HEK293T (cell line): ENCODE measurements at regions not wholly inside any gene's neighbourhood (a gene's known extent, or its start where the extent isn't known, plus 50 kb on each side); places are given as distances from the start of the nearest gene placed in this dataset.
A peak's percentile ranks its signal among the peaks of the same experiment; 100 is the strongest.

Experiments
- CTCF ChIA-PET: fragments of 350-600 bp; formaldehyde crosslinking; extraction: SDS; loops from one replicate; lab custom pipeline; 2021; ENCODE audit warnings: antibody characterized with exemption, inconsistent platforms; lab: Yijun Ruan, JAX
- POLR2A ChIA-PET: fragments of 350-600 bp; formaldehyde crosslinking; extraction: SDS; loops from one replicate; lab custom pipeline; 2020; ENCODE audit warnings: antibody characterized with exemption, inconsistent platforms; lab: Yijun Ruan, JAX
- DNase-seq: peaks from one replicate; pipeline ENCODE4 v3.0.0; 2012; ENCODE audit warnings: mixed read lengths; ENCODE audit errors: extremely low spot score
- ARNT ChIP-seq: fragments of 450-650 bp; IDR thresholded peaks from 2 replicates; pipeline ENCODE4 v1.6.1; 2017; ENCODE audit warnings: mild to moderate bottlenecking
- BHLHE40 ChIP-seq: fragments of 450-650 bp; IDR thresholded peaks from 2 replicates; pipeline ENCODE4 v1.6.1; 2016; ENCODE audit warnings: mild to moderate bottlenecking, moderate library complexity, borderline replicate concordance
- CTBP1 ChIP-seq: fragments of 450-650 bp; IDR thresholded peaks from 2 replicates; pipeline ENCODE4 v1.6.1; 2016; ENCODE audit warnings: borderline replicate concordance
- ELF4 ChIP-seq: fragments of 450-650 bp; IDR thresholded peaks from 2 replicates; pipeline ENCODE4 v1.6.1; 2017; ENCODE audit warnings: antibody characterized with exemption
- FOXA1 ChIP-seq: fragments of 450-650 bp; IDR thresholded peaks from 2 replicates; pipeline ENCODE4 v1.6.1; 2016; ENCODE audit warnings: mild to moderate bottlenecking
- FOXK2 ChIP-seq: fragments of 450-650 bp; IDR thresholded peaks from 2 replicates; pipeline ENCODE4 v1.6.1; 2016; ENCODE audit warnings: mild to moderate bottlenecking
- FOXM1 ChIP-seq: fragments of 450-650 bp; IDR thresholded peaks from 2 replicates; pipeline ENCODE4 v1.6.1; 2017; ENCODE audit warnings: mild to moderate bottlenecking, borderline replicate concordance
- HDGF ChIP-seq: fragments of 450-650 bp; IDR thresholded peaks from 2 replicates; pipeline ENCODE4 v1.6.1; 2017; ENCODE audit warnings: antibody characterized with exemption, borderline replicate concordance
- L3MBTL2 ChIP-seq: fragments of 450-650 bp; conservative IDR thresholded peaks from 2 replicates; pipeline ENCODE4 v1.6.1; 2016; ENCODE audit warnings: mild to moderate bottlenecking
- LEF1 ChIP-seq: fragments of 450-650 bp; IDR thresholded peaks from 2 replicates; pipeline ENCODE4 v1.6.1; 2017; ENCODE audit warnings: mild to moderate bottlenecking, borderline replicate concordance
- NFRKB ChIP-seq: fragments of 450-650 bp; IDR thresholded peaks from 2 replicates; pipeline ENCODE4 v1.6.1; 2016; ENCODE audit warnings: mild to moderate bottlenecking, moderate library complexity
- PKNOX1 ChIP-seq: fragments of 450-650 bp; IDR thresholded peaks from 2 replicates; pipeline ENCODE4 v1.6.1; 2016
- SP1 ChIP-seq: fragments of 450-650 bp; IDR thresholded peaks from 2 replicates; pipeline ENCODE4 v1.6.1; 2017
- SUZ12 ChIP-seq: fragments of 450-650 bp; IDR thresholded peaks from 2 replicates; pipeline ENCODE4 v1.6.1; 2016; ENCODE audit warnings: mild to moderate bottlenecking
- TARDBP ChIP-seq: fragments of 450-650 bp; IDR thresholded peaks from 2 replicates; pipeline ENCODE4 v1.6.1; 2016
- ZNF384 ChIP-seq: fragments of 450-650 bp; IDR thresholded peaks from 2 replicates; pipeline ENCODE4 v1.6.1; 2016

DNA sequence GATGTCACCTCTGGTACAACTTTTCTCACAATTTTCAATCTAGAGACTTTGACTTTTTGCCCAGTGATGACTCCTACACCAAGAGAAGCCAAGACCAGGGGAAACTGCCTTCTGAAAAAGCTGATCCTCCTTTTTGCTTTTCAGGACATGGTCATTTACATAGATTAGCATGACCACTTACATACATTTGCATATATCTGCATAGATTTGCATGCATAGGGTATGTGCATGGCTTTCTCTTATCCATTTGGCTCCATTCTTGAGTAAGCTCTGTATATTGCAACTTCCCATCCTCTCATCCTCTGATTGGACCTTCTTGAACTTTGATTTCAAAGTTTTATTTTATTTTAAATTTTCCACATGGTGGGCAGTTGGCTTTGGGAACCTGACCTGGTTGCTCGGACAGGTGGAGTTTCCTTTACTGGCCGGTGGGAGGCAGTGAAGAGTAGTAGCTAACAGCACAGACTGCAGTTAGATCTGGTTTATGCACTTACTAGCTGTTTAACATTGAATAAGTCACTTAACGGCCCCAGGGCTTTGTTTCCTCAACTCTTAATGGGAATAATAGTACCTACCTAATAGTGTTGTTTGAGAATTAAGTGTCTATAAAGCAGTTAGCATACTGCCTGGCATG lies 92.9 kb downstream of the GPR139 start:
- TF ChIP-seq L3MBTL2 (no peak), FOXA1 (no peak), CTBP1 (no peak), SUZ12 (no peak), ARNT (no peak), BHLHE40 (no peak), ELF4 (no peak), NFRKB (no peak), PKNOX1 (no peak), FOXM1 (no peak), SP1 (no peak), ZNF384 (no peak), TARDBP (no peak), HDGF (no peak)
- DNase-seq, result peak; percentile 40
- CTCF ChIA-PET, result interaction anchor here (1.0 to 1.6 kb wide), 2 partner anchors 9 to 320 kb away, joined by 3 read pairs; no protein-coding TSS in a partner anchor
- POLR2A ChIA-PET, result no interaction called here

DNA sequence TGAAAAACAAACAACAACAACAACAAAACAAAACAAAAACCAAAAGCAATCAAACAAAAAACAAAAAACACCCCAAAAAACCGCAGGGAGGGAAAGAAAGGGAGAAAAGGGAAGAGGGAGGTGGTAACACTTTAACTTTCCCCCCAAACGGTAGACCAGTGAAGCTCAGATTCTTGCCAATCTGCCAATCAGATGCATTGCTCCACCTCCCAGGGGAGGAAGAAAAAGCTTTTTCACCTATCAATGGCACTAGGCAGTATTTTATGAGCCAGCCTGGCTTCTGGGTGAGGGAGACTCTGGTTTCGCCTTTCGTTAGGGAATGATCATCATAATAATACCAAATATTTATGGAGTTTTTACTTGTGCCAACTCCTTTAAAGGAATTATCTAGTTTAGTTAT lies 94.1 kb downstream of the GPR139 start:
- DNase-seq, result no peak
- no peak for TF ChIP-seq FOXA1
- no peak for TF ChIP-seq SP1
- TF ChIP-seq TARDBP, result no peak
- no peak for TF ChIP-seq ELF4
- TF ChIP-seq NFRKB, result no peak
- no peak for TF ChIP-seq ZNF384
- TF ChIP-seq HDGF, result no peak
- no peak for TF ChIP-seq FOXM1
- no peak for TF ChIP-seq ARNT
- no peak for TF ChIP-seq FOXK2
- no peak for TF ChIP-seq BHLHE40
- TF ChIP-seq L3MBTL2, result no peak
- no peak for TF ChIP-seq SUZ12
- TF ChIP-seq PKNOX1, result no peak
- no peak for TF ChIP-seq CTBP1
- ChIA-PET POLR2A (no interaction called here), CTCF (no interaction called here)

DNA sequence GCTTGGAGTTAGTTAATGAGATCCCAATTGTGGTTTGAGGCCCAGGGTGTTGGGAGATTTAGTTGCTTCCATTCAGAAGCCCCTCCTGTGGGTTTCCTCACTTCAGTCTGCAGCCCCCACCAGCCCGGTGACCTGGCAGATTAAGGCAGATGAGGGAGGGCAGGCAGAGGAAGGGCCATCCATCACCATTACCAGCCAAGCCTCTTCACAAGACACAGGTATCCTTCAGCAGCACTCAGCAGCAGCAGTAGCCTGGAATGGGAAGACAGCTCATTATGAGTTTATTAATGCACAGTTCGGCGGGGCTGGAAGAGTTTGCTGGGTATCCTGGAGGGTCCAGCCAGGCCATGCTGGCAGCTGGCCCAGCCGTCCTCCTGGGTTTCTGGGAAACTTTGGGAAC lies 90.0 kb upstream of the GPRC5B start:
- POLR2A ChIA-PET, result no interaction called here
- CTCF ChIA-PET, result no interaction called here
- DNase-seq, result no peak
- no peak for TF ChIP-seq PKNOX1
- no peak for TF ChIP-seq FOXK2
- TF ChIP-seq LEF1, result no peak
- TF ChIP-seq SP1, result no peak
- no peak for TF ChIP-seq ZNF384
- no peak for TF ChIP-seq L3MBTL2
- TF ChIP-seq NFRKB, result no peak
- no peak for TF ChIP-seq BHLHE40
- no peak for TF ChIP-seq CTBP1
- no peak for TF ChIP-seq ELF4
- TF ChIP-seq TARDBP, result no peak
- no peak for TF ChIP-seq FOXM1
- TF ChIP-seq ARNT, result no peak
- TF ChIP-seq HDGF, result no peak
- TF ChIP-seq FOXA1, result no peak
- TF ChIP-seq SUZ12, result no peak

GRCh38 chr16:19972111-19972510 lies 87.5 kb upstream of the GPRC5B start:
- TF ChIP-seq SP1 (no peak), ZNF384 (no peak), HDGF (no peak), ARNT (no peak), BHLHE40 (no peak), PKNOX1 (no peak), LEF1 (no peak), NFRKB (no peak), FOXM1 (no peak), L3MBTL2 (no peak), SUZ12 (no peak), CTBP1 (no peak), FOXA1 (no peak), FOXK2 (no peak), ELF4 (no peak)
- POLR2A ChIA-PET, result no interaction called here
- CTCF ChIA-PET, result no interaction called here
- DNase-seq, result no peak

DNA sequence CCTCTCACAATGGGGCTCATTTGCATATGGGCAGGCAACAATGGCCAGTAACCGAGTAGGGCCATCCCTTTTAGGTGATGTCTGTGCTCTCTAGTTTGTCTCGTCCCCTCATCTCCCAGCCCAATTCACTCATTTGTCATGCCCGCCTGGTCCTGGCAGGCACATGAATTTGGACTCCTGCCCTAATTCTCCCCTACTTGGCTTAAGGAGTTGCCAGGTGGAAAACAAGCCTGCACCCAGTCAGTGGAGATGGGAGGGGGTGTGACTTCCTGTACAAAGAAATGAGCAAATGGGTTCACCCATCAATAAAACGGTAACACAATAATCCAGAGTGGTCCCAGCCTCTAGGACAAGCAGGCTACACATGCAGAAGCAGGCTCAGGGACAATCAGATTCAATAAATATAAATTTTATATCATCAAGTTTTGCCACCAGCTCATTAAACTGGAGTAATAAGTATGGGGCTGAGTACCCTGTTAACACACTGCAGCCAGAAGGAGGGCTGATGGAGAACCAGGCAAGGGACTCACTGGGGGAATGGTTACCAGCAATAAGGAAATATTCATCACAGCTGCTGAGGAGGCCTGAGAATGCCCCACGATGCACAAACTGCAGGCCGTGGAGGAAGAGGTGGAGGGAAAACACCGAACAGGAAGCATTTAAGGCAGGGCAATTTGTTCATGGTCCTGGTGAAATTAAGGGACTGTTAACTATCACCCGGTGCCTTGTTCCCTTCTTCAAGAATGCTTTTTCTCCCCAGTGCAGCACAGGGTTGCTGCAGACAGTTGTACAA lies 84.4 kb upstream of the GPRC5B start:
- no peak for DNase-seq
- TF ChIP-seq ZNF384 (no peak), NFRKB (no peak), FOXM1 (no peak), ARNT (no peak), L3MBTL2 (no peak), HDGF (no peak)
- ChIA-PET POLR2A (no interaction called here), CTCF (no interaction called here)
